ENCODE measurements at regions not wholly inside any gene's neighbourhood (a gene's known extent, or its start where the extent isn't known, plus 50 kb on each side); places are given as distances from the start of the nearest gene placed in this dataset.
"Not testable (repeated sequence)": the region's sequence is repeated elsewhere in the genome, so short reads cannot be mapped to it uniquely, and the experiment has no call there.

DNA sequence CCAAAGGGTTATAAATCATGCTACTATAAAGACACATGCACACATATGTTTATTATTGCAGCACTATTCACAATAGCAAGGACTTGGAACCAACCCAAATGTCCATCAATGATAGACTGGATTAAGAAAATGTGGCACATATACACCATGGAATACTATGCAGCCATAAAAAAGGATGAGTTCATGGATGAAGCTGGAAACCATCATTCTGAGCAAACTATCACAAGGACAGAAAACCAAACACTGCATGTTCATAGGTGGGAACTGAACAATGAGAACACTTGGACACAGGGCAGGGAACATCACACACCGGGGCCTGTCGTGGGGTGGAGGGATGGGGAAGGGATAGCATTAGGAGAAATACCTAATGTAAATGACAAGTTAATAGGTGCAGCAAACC lies 322.1 kb downstream of the RPLP1 start:
- TF ChIP-seq, protein P1, sequence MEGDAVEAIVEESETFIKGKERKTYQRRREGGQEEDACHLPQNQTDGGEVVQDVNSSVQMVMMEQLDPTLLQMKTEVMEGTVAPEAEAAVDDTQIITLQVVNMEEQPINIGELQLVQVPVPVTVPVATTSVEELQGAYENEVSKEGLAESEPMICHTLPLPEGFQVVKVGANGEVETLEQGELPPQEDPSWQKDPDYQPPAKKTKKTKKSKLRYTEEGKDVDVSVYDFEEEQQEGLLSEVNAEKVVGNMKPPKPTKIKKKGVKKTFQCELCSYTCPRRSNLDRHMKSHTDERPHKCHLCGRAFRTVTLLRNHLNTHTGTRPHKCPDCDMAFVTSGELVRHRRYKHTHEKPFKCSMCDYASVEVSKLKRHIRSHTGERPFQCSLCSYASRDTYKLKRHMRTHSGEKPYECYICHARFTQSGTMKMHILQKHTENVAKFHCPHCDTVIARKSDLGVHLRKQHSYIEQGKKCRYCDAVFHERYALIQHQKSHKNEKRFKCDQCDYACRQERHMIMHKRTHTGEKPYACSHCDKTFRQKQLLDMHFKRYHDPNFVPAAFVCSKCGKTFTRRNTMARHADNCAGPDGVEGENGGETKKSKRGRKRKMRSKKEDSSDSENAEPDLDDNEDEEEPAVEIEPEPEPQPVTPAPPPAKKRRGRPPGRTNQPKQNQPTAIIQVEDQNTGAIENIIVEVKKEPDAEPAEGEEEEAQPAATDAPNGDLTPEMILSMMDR (IDR thresholded peaks at IDR 0.05): not testable (repeated sequence)
- TF ChIP-seq, protein P2, sequence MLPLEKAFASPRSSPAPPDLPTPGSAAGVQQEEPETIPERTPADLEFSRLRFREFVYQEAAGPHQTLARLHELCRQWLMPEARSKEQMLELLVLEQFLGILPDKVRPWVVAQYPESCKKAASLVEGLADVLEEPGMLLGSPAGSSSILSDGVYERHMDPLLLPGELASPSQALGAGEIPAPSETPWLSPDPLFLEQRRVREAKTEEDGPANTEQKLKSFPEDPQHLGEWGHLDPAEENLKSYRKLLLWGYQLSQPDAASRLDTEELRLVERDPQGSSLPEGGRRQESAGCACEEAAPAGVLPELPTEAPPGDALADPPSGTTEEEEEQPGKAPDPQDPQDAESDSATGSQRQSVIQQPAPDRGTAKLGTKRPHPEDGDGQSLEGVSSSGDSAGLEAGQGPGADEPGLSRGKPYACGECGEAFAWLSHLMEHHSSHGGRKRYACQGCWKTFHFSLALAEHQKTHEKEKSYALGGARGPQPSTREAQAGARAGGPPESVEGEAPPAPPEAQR (CRISPR knock-in tag; IDR thresholded peaks at IDR 0.05): not testable (repeated sequence)
- TF ChIP-seq NFYB (CRISPR knock-in tag; conservative IDR thresholded peaks at IDR 0.05; ENCODE audit: low read depth); TEAD4 (CRISPR knock-in tag; IDR thresholded peaks at IDR 0.05): not testable (repeated sequence)
- TF ChIP-seq, protein P3, sequence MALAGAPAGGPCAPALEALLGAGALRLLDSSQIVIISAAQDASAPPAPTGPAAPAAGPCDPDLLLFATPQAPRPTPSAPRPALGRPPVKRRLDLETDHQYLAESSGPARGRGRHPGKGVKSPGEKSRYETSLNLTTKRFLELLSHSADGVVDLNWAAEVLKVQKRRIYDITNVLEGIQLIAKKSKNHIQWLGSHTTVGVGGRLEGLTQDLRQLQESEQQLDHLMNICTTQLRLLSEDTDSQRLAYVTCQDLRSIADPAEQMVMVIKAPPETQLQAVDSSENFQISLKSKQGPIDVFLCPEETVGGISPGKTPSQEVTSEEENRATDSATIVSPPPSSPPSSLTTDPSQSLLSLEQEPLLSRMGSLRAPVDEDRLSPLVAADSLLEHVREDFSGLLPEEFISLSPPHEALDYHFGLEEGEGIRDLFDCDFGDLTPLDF (CRISPR knock-in tag; IDR thresholded peaks at IDR 0.05): not testable (repeated sequence)
- TF ChIP-seq, protein P4, sequence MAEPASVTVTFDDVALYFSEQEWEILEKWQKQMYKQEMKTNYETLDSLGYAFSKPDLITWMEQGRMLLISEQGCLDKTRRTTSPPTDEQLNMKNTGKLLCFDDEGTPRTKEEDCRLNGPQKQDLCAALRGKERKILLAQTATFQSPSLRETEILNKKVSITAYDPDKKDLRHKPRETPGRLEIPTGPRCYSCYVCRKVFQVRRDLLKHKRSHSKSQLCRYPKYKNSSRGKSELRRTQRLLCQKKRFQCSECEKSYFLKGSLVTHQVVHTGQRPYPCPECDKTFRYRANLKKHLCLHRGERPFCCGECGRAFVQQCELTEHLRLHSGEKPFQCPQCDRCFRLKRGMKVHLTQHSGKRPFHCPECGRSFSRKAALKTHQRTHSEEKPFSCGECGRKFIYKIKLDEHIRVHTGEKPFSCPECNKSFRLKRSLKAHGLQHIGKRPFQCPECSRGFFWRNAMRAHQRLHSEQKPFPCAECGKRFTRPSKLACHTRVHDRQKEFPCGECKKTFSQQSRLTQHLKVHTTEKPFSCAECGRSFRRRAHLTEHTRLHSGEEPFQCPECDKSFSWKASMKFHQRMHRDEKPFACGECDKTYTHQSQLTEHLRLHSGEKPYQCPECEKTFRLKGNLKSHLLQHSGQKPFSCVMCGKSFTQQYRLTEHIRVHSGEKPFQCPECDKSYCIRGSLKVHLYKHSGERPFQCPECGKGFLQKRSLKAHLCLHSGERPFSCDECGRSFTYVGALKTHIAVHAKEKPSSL (CRISPR knock-in tag; conservative IDR thresholded peaks at IDR 0.05): not testable (repeated sequence)
- TF ChIP-seq, protein P5, sequence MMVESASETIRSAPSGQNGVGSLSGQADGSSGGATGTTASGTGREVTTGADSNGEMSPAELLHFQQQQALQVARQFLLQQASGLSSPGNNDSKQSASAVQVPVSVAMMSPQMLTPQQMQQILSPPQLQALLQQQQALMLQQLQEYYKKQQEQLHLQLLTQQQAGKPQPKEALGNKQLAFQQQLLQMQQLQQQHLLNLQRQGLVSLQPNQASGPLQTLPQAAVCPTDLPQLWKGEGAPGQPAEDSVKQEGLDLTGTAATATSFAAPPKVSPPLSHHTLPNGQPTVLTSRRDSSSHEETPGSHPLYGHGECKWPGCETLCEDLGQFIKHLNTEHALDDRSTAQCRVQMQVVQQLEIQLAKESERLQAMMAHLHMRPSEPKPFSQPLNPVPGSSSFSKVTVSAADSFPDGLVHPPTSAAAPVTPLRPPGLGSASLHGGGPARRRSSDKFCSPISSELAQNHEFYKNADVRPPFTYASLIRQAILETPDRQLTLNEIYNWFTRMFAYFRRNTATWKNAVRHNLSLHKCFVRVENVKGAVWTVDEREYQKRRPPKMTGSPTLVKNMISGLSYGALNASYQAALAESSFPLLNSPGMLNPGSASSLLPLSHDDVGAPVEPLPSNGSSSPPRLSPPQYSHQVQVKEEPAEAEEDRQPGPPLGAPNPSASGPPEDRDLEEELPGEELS (CRISPR knock-in tag; IDR thresholded peaks at IDR 0.05): not testable (repeated sequence)

Measured in WTC11 (cell line).